ENCODE measurements at regions not wholly inside any gene's neighbourhood (a gene's known extent, or its start where the extent isn't known, plus 50 kb on each side); places are given as distances from the start of the nearest gene placed in this dataset.
"Not testable (repeated sequence)": the region's sequence is repeated elsewhere in the genome, so short reads cannot be mapped to it uniquely, and the experiment has no call there.

- H3K4me1 ChIP-seq (ENCODE audit: control insufficient read depth in 1 of 2, insufficient read depth in 2 of 2, low read length in 2 of 2): no peaks in the 10 kb centered on the region
- no peaks in the 10 kb centered on the region for H3K27me3 ChIP-seq (ENCODE audit: low read depth, low read length)
- no peaks in the 10 kb centered on the region for H3K9me3 ChIP-seq (ENCODE audit: control insufficient read depth in 1 of 2, low read length in 2 of 2)
- no peaks in the 10 kb centered on the region for H3K36me3 ChIP-seq (ENCODE audit: control insufficient read depth in 1 of 2, insufficient read depth in 2 of 2, low read length in 2 of 2)
- H3K27ac ChIP-seq (ENCODE audit: low read length): no peak overlapping the region
- H3K4me3 ChIP-seq (ENCODE audit: low read depth in 1 of 2, low read length in 2 of 2): no peak overlapping the region
These were observed 125.8 kb downstream of the ARRDC3 start for GRCh38 chr5:91257301-91257700.

- no peaks in the 10 kb centered on the region for H3K27me3 ChIP-seq (ENCODE audit: low read depth, low read length)
- H3K27ac ChIP-seq (ENCODE audit: low read length): no peak overlapping the region
- H3K4me1 ChIP-seq (ENCODE audit: control insufficient read depth in 1 of 2, insufficient read depth in 2 of 2, low read length in 2 of 2): no peaks in the 10 kb centered on the region
- H3K9me3 ChIP-seq (ENCODE audit: control insufficient read depth in 1 of 2, low read length in 2 of 2): no peaks in the 10 kb centered on the region
- no peak overlapping the region for H3K4me3 ChIP-seq (ENCODE audit: low read depth in 1 of 2, low read length in 2 of 2)
- no peaks in the 10 kb centered on the region for H3K36me3 ChIP-seq (ENCODE audit: control insufficient read depth in 1 of 2, insufficient read depth in 2 of 2, low read length in 2 of 2)
These were observed 127.0 kb downstream of the ARRDC3 start for GRCh38 chr5:91256142-91256524.

- no peaks in the 10 kb centered on the region for H3K4me1 ChIP-seq (ENCODE audit: control insufficient read depth in 1 of 2, insufficient read depth in 2 of 2, low read length in 2 of 2)
- no peak overlapping the region for H3K27ac ChIP-seq (ENCODE audit: low read length)
- no peaks in the 10 kb centered on the region for H3K27me3 ChIP-seq (ENCODE audit: low read depth, low read length)
- peaks cover 0 to 2% of the 10 kb centered on the region in 2 donors for H3K9me3 ChIP-seq (ENCODE audit: control insufficient read depth in 1 of 2, low read length in 2 of 2)
- no peak overlapping the region for H3K4me3 ChIP-seq (ENCODE audit: low read depth in 1 of 2, low read length in 2 of 2)
- H3K36me3 ChIP-seq (ENCODE audit: control insufficient read depth in 1 of 2, insufficient read depth in 2 of 2, low read length in 2 of 2): no peaks in the 10 kb centered on the region
These were observed 127.5 kb downstream of the ARRDC3 start for GRCh38 chr5:91255396-91256141.

GRCh38 chr5:91252916-91253315, 130.2 kb downstream of the ARRDC3 start:
- Histone ChIP-seq H3K27me3 (ENCODE audit: low read depth, low read length) (no peaks in the 10 kb centered on the region), H3K4me3 (ENCODE audit: low read depth in 1 of 2, low read length in 2 of 2) (no peak overlapping the region), H3K36me3 (ENCODE audit: control insufficient read depth in 1 of 2, insufficient read depth in 2 of 2, low read length in 2 of 2) (no peaks in the 10 kb centered on the region), H3K27ac (ENCODE audit: low read length) (no peak overlapping the region), H3K4me1 (ENCODE audit: control insufficient read depth in 1 of 2, insufficient read depth in 2 of 2, low read length in 2 of 2) (no peaks in the 10 kb centered on the region), H3K9me3 (ENCODE audit: control insufficient read depth in 1 of 2, low read length in 2 of 2) (peaks cover 0 to 6% of the 10 kb centered on the region in 2 donors)

GRCh38 chr5:91245871-91246270, 137.2 kb downstream of the ARRDC3 start:
- H3K36me3 ChIP-seq (ENCODE audit: control insufficient read depth in 1 of 2, insufficient read depth in 2 of 2, low read length in 2 of 2): no peaks in the 10 kb centered on the region

GRCh38 chr5:91245074-91245452, 138.1 kb downstream of the ARRDC3 start:
- H3K27ac ChIP-seq (ENCODE audit: low read length): no peak overlapping the region
- H3K4me3 ChIP-seq (ENCODE audit: low read depth in 1 of 2, low read length in 2 of 2): no peak overlapping the region
- no peaks in the 10 kb centered on the region for H3K36me3 ChIP-seq (ENCODE audit: control insufficient read depth in 1 of 2, insufficient read depth in 2 of 2, low read length in 2 of 2)
- peaks cover 4% of the 10 kb centered on the region in 2 donors for H3K9me3 ChIP-seq (ENCODE audit: control insufficient read depth in 1 of 2, low read length in 2 of 2)
- no peaks in the 10 kb centered on the region for H3K4me1 ChIP-seq (ENCODE audit: control insufficient read depth in 1 of 2, insufficient read depth in 2 of 2, low read length in 2 of 2)
- H3K27me3 ChIP-seq (ENCODE audit: low read depth, low read length): no peaks in the 10 kb centered on the region

More at GRCh38 chr5:91245871-91246270, 137.2 kb downstream of the ARRDC3 start:
- H3K4me3 ChIP-seq (ENCODE audit: low read depth in 1 of 2, low read length in 2 of 2): no peak overlapping the region
- H3K4me1 ChIP-seq (ENCODE audit: control insufficient read depth in 1 of 2, insufficient read depth in 2 of 2, low read length in 2 of 2): no peaks in the 10 kb centered on the region
- peaks cover 4 to 7% of the 10 kb centered on the region in 2 donors for H3K9me3 ChIP-seq (ENCODE audit: control insufficient read depth in 1 of 2, low read length in 2 of 2)
- H3K27me3 ChIP-seq (ENCODE audit: low read depth, low read length): no peaks in the 10 kb centered on the region
- H3K27ac ChIP-seq (ENCODE audit: low read length): no peak overlapping the region

- H3K4me3 ChIP-seq (ENCODE audit: low read depth in 1 of 2, low read length in 2 of 2): no peak overlapping the region
- no peaks in the 10 kb centered on the region for H3K36me3 ChIP-seq (ENCODE audit: control insufficient read depth in 1 of 2, insufficient read depth in 2 of 2, low read length in 2 of 2)
- no peaks in the 10 kb centered on the region for H3K4me1 ChIP-seq (ENCODE audit: control insufficient read depth in 1 of 2, insufficient read depth in 2 of 2, low read length in 2 of 2)
- H3K27ac ChIP-seq (ENCODE audit: low read length): no peak overlapping the region
- no peaks in the 10 kb centered on the region for H3K27me3 ChIP-seq (ENCODE audit: low read depth, low read length)
- H3K9me3 ChIP-seq (ENCODE audit: control insufficient read depth in 1 of 2, low read length in 2 of 2): peaks cover 2 to 4% of the 10 kb centered on the region in 2 donors
These were observed 138.6 kb downstream of the ARRDC3 start for GRCh38 chr5:91244380-91245073.

- no peaks in the 10 kb centered on the region for H3K27me3 ChIP-seq (ENCODE audit: low read depth, low read length)
- peaks cover 2 to 4% of the 10 kb centered on the region in 2 donors for H3K9me3 ChIP-seq (ENCODE audit: control insufficient read depth in 1 of 2, low read length in 2 of 2)
- H3K27ac ChIP-seq (ENCODE audit: low read length): no peak overlapping the region
- H3K4me1 ChIP-seq (ENCODE audit: control insufficient read depth in 1 of 2, insufficient read depth in 2 of 2, low read length in 2 of 2): no peaks in the 10 kb centered on the region
- H3K4me3 ChIP-seq (ENCODE audit: low read depth in 1 of 2, low read length in 2 of 2): no peak overlapping the region
- no peaks in the 10 kb centered on the region for H3K36me3 ChIP-seq (ENCODE audit: control insufficient read depth in 1 of 2, insufficient read depth in 2 of 2, low read length in 2 of 2)
These were observed 139.3 kb downstream of the ARRDC3 start for GRCh38 chr5:91243852-91244251.

GRCh38 chr5:91243286-91243685, 139.8 kb downstream of the ARRDC3 start:
- no peaks in the 10 kb centered on the region for H3K27me3 ChIP-seq (ENCODE audit: low read depth, low read length)
- no peaks in the 10 kb centered on the region for H3K36me3 ChIP-seq (ENCODE audit: control insufficient read depth in 1 of 2, insufficient read depth in 2 of 2, low read length in 2 of 2)
- no peak overlapping the region for H3K4me3 ChIP-seq (ENCODE audit: low read depth in 1 of 2, low read length in 2 of 2)
- no peak overlapping the region for H3K27ac ChIP-seq (ENCODE audit: low read length)
- peaks cover 2 to 4% of the 10 kb centered on the region in 2 donors for H3K9me3 ChIP-seq (ENCODE audit: control insufficient read depth in 1 of 2, low read length in 2 of 2)
- no peaks in the 10 kb centered on the region for H3K4me1 ChIP-seq (ENCODE audit: control insufficient read depth in 1 of 2, insufficient read depth in 2 of 2, low read length in 2 of 2)

GRCh38 chr5:91241460-91241859, 141.7 kb downstream of the ARRDC3 start:
- not testable (repeated sequence) for H3K4me3 ChIP-seq (ENCODE audit: low read depth in 1 of 2, low read length in 2 of 2); H3K36me3 ChIP-seq (ENCODE audit: control insufficient read depth in 1 of 2, insufficient read depth in 2 of 2, low read length in 2 of 2); H3K27ac ChIP-seq (ENCODE audit: low read length); H3K27me3 ChIP-seq (ENCODE audit: low read depth, low read length); H3K4me1 ChIP-seq (ENCODE audit: control insufficient read depth in 1 of 2, insufficient read depth in 2 of 2, low read length in 2 of 2); H3K9me3 ChIP-seq (ENCODE audit: control insufficient read depth in 1 of 2, low read length in 2 of 2)

GRCh38 chr5:91240175-91240574, 142.9 kb downstream of the ARRDC3 start:
- H3K27me3 ChIP-seq (ENCODE audit: low read depth, low read length): no peaks in the 10 kb centered on the region
- H3K27ac ChIP-seq (ENCODE audit: low read length): no peak overlapping the region
- H3K4me1 ChIP-seq (ENCODE audit: control insufficient read depth in 1 of 2, insufficient read depth in 2 of 2, low read length in 2 of 2): no peaks in the 10 kb centered on the region
- H3K36me3 ChIP-seq (ENCODE audit: control insufficient read depth in 1 of 2, insufficient read depth in 2 of 2, low read length in 2 of 2): no peaks in the 10 kb centered on the region
- H3K4me3 ChIP-seq (ENCODE audit: low read depth in 1 of 2, low read length in 2 of 2): no peak overlapping the region
- peaks cover 2 to 4% of the 10 kb centered on the region in 2 donors for H3K9me3 ChIP-seq (ENCODE audit: control insufficient read depth in 1 of 2, low read length in 2 of 2)

All from muscle layer of duodenum (tissue), 2 donors.